LHCN-M2 (cell line): ENCODE measurements at regions not wholly inside any gene's neighbourhood (a gene's known extent, or its start where the extent isn't known, plus 50 kb on each side); places are given as distances from the start of the nearest gene placed in this dataset.
"Not testable (repeated sequence)": the region's sequence is repeated elsewhere in the genome, so short reads cannot be mapped to it uniquely, and the experiment has no call there.

Experiments used
- DNase-seq: peaks from one replicate; pipeline ENCODE4 v3.0.0-alpha.2; 2012; ENCODE audit warnings: low read depth

DNA sequence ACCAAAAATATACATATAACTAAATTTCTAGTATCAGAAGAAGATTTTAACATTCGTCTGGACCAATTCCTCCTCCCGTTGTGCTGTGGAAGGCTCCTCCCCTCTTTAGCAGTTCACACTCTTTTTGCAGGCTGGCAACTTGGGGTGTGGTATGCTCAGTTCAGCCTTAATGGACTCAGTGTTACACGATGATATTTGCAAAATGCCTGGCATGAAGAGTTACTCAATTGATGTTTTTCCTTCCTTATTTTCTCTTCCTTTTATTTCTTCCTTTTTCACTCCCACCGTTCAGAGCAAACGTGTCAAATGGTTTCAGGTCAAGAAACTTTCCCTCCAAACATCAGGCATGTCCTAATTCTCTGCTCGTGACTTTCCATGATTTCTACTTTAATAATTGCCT, 248.3 kb downstream of the PHF14 start:
- no peak for DNase-seq

DNA sequence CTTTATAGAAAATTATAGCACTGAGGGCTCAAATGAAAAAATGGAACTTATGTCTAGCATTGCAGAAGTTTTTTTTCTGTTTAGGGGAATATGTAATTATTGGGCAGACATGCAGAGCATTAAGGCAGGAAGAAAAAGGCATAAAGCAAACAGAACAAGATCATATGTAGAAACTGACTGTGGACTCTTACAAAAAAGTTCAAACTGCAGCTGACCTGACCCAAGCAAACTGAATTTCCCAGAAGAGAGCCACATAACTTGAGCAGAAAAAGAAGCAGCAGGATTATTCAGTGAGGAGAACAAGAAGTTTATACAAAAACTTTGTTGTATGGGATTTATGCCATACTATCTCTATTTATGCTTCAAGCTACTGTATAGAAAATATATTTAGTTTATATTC, 250.9 kb downstream of the PHF14 start:
- DNase-seq = no peak

DNA sequence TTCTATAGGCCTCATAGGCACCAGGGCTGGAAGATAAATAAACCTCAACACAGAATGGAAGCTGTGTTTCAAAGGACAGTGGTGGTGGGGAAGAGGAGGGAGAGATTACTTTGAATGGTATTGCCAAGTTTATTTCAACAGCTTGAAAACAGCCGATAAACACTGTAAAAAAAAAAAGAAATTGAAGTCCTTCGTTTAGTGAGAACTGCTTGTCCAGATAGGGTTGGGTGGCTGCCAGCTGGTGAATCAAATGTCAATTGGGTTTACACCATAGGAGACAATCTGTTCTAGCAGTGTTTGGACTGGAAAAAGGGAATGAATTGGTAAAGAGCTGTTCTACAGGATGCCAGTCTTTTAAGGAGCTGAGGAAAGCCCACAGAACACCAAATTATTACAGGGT, 254.8 kb downstream of the PHF14 start:
- DNase-seq = peak; percentile 52

DNA sequence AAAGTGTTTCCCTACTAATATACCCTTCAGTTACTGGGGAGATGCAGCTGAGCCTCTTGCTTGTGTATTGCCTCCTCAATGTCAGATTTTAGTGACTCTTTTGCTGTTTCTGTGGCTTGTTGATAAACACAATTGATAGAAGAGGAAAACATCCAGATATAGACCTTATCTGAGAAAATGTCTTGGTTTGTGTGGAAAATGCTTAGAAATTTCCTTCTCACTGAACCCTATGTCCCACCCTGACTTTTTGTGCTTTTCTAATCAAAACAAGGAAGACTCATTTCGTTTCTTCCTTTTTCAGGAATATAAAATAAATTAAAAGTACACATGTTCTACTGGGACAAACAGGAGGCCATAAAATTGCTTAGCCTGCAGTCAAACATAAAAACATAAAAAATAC, 257.5 kb downstream of the PHF14 start:
- no peak for DNase-seq

DNA sequence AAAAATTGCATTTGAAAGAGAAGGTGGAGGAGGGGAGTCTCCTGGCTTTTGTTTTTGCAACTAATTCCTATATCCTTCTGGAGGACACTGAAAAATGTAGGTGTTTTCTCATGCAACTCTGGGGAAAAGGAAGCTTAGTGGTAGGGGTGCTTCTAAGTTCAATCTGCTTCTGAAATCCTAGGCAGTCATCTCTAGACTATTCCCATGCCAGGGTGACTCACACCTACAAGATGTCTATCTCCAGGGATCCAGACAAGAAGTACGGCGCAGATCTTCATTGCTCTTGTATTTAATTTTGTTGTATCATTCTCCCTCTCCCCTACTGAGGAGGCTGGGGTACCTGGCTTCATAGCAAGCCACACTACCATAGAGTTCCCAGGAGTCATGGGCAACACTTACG, 258.8 kb downstream of the PHF14 start:
- no peak for DNase-seq

DNA sequence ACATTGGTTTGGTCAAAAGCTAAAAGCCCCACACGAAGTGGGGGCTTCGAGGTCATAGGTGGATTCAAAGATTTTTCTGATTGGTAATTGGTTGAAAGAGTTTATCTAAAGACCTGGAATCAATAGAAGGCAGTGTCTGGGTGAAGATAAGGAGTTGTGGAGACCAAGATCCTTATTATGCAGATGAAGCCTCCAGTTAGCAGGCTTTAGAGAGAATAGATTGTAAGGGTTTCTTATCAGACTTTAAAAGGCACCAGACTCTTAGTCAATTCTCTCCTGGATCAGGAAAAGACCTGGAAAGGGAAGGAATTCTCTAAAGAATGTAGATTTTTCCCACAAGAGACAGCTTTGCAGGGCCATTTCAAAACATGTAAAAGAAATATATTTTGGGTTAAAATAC, 260.2 kb downstream of the PHF14 start:
- DNase-seq = no peak

DNA sequence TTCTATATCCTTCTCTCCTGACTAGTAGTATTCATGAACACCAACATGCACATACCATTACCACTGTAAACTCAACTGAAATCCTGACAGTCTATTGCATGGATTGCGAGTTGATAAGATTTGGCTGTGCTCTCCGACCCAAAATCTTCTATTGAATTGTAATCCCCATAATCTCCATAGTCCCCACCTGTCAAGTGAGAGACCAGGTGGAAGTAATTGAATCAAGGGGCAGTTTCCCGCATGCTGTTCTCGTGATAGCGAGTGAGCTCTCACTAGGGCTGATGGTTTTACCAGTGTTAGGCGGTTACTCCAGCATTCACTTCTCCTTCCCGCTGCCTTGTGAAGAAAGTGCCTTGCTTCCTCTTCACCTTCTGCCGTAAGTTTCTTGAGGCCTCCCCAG, 261.8 kb downstream of the PHF14 start:
- DNase-seq = no peak

DNA sequence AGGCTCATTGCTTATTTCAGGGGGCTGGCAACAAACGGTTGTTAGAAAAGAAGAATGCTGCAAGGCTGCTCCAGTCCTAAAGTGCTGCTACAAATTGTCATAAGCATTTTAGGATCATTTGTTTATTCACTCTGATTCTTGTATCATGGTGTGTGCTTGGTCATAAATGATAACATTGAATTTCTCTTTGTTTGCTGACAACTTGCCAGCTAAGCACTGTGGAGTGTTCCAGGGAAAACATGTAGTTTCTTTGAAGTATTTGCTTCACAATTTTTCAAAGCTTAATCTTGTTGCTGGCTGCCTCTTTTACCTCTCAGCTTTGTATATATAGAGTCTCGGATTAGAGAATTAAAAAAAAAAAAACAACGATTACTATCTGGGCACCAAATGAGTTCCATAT, 263.0 kb downstream of the PHF14 start:
- DNase-seq = no peak

DNA sequence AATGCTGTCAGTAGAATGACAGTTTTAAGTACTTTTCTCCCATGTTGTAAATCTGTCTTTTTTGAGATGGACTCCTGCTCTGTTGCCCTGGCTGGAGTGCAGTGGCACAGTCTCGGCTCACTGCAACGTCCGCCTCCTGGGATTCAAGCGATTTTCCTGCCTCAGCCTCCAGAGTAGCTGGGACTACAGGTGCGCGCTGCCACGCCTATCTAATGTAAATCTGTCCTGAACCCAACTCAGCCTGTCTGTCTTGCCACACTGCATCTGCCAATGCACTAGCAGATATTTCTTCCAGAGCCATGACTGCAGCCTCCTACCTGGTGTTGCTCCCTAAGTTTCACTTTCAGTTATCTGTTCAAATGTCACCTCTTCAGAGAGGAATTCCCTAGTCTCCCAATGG, 264.1 kb downstream of the PHF14 start:
- no peak for DNase-seq

DNA sequence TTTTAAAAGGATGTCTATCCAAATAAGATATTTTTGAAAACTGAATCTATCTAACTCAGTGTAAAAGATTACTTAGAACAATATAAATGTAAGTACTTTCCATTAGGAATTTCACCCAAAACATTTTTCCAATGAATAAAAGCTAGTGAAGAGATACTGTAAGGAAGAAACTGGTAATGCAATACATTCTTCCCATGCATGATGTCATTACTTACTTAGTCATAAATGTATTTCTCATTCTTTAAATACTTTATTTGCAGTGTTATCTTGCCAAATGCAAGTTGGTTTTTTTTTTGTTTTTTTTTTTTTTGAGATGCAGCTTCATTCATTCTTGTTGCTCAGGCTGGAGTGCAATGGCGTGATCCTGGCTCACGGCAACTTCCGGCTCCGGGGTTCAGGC, 265.6 kb downstream of the PHF14 start:
- no peak for DNase-seq

DNA sequence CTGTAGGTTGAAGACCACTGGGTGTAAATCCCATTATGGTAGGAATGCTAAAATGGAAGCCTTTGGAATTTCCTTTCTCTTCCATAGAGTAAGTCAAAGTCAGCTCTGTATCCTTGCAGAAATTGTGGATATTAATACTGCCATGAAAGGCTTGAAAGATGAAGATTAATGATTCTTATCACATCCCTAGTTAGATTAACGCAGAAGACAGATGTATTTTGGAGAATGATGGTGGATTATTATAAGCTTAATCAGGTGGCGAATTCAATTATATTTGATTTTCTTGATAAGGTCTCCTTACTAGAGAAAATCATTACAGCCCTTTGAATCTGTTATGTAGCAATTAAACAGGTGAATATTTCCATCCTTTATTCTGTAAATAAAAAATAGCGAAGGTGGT, 270.1 kb downstream of the PHF14 start:
- DNase-seq = no peak

DNA sequence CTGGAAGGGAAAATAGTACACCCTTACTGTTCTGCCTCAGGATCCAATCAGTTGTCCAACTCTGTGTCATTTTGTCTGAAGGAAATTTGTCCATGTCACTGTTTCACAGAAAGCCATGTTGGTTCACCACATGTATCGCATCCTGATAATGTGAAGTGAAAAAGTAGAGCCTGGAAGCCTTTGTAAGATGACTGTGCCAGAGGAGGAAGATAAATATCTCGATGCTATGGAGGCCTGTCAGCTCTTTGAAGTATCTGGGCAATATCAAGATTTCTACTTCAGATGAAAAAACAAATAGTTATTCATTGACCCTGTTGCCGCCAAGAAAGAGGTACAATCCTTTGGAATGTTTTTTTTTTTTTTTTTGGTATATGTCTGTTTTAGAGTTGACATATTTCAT, 270.5 kb downstream of the PHF14 start:
- no peak for DNase-seq

DNA sequence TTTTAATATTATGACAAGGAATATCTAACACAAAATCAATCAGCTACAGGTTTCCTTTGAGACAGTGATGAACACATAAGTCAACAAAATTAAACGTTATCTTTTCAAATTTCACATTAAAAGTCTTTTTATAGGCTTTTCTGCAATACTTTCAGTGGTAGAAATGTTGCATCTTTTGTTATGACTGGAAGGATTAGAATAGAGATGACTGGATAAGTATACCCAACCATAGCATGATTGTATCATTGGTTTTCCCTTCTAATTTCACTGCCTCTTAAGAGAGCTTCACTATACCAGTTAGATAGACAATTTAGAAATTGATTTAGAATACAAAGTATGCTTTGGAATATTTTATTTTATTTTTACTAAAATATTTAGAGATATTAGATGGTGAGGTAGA, 273.9 kb downstream of the PHF14 start:
- DNase-seq = no peak

DNA sequence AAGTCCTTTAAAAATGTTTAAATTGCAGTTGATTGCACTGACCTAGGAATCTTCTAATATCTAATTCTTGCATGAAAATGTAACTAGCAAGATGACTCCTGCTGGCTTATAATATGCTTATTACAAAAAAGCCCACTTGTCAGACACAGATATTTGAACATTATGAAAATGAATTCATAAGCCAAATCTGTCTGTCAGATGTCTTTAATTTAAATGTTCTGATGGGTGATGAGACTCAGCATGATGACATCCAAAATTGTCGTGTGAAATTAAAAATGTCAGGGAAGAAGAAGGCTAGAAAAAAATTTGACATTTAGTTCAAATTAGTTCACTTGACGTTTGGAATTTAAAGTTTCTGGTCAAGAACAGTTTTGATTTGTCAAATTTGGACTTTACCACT, 277.8 kb downstream of the PHF14 start:
- no peak for DNase-seq

DNA sequence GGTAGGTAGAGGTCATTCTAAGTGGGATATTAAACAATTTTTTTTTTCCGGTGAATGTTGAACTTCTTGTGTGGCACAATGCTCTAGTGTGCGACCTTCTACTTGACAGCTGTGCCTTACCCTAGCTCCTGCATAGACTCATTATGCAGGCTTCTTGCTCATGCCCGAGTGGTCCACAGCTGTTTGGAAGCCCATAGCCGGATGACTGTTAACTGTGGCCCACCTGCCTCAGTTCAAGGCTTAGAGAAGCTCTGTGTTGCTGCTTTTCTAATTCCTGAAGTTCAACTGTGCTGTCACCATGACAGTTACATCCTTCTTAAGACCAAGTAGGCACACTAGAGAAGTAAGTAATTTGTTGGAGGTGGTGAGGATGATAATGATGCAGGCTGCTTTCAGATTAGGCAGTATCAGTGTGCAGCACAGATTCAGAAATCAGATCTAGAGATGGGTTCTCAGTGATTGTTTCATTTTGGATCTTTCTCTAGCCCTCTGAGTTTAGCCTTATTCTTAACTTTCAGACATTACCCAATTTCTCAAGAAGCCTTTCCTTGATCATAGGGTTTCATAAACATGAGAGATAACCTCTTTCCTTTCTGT, 278.4 kb downstream of the PHF14 start:
- DNase-seq = no peak

DNA sequence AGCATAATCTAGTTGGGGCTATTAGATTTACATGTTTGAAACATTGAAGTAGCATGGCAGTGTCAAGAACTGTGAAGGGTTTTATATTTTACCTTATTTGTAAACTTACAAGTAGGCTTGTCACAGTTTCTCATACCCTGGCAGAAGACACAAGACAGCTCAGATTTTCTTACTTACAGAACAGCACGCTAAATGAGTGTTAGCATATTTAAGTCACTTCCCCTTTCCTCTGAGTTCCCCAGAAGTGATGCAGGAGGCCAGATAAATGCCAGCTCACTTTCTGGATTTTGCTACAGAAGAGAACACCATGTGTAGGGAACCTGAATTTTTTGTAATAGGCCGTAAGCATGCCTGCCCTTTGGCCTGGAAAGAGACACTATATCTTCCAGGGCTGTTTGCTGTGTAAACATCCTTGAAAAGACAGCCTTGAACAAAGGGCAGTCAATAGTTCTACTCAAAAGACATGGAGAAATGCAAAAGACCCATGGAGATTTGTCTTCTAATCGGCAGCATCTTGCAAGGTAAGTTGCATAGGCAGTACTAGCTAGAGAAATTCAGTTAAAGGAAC, 279.1 kb downstream of the PHF14 start:
- no peak for DNase-seq

DNA sequence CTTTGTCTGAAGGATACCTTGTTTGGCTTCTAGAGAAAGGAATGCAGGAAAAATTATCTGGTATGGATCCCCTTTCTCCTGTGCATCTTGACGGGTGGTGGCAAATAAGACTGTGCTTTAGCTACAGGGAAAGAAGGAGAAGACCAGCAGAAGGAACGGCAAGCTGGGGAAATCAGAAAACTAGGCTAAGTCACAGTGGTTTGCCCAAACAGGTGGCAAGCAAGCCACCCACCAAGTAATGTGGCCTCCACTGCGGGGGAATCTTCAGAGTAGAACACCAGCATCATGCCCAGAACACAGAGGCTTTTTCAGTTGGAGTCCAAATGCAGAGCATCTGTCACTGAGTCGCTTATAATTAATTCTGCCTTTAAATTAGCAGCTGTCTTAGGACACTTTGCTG, 282.8 kb downstream of the PHF14 start:
- DNase-seq = no peak

DNA sequence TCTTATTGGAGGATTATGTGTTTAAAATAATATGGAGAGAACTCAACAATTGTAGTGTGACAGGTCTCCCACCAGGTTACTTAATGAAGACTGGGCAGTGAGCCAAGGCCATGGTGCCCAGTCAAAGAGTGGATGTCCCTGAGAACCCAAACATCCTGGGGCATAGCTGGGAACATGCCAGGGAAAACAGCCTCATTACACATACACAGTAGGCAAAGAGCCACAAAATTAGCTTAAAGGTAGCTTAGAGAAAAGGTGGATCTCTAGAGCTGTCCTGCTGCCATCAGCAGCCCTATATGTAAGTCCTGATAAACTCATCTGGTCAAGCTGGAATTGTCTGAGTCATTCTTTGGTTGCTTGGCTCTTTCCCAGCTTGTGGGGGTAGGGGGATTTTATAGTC, 287.8 kb downstream of the PHF14 start:
- DNase-seq = no peak

DNA sequence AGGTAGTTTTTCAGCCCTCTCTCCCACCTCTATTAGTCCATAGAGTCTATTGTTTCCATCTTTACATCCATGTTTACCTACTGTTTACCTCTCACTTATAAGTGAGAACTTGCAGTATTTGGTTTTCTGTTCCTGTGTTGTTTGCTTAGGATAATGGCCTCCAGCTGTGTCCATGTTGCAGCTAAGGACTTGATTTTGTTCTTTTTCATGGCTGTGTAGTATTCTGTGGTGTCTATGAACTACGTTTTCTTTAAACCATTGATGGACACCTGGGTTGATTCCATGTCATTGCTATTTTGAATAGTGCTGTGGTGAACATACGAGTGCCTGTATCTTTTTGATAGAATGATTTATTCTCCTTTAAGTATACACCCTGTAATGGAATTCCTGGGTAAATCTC, 292.4 kb downstream of the PHF14 start:
- DNase-seq = no peak

DNA sequence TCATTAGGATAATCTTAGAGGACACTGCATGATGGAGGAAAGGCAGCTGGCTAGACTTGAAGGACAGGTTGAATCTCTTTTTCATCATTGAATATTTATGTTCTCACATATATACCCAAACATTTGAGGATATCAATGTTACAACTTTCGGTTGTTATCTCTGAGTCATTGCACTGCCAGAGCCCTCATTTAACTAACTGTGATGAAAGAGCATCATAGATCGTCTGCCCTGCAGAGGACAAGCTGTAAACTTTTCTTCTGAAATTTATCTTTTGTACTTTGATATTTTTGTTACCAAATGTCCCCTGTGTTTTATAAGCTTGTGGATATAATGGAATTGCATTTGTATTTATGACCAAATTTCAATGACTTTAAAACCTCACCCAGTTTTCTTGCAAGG, 298.7 kb downstream of the PHF14 start:
- DNase-seq = no peak

DNA sequence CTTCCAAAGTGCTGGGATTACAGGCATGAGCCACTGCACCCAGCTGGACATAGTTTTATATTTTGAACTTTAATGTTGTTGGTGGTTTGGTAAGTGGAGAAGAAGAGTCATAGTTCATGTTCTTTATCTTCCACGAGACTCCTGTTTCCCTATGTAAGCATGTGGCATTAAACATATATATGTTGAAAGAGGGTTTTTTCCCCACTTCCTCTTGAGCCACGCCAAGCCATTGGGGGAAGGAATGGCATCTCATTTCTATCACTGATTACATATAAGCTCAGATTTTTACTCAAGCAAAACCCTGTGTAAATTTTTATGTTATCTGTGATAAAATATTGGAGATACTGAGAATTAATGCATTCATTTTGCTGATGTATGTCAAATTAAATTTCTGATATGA, 300.4 kb downstream of the PHF14 start:
- DNase-seq = no peak

DNA sequence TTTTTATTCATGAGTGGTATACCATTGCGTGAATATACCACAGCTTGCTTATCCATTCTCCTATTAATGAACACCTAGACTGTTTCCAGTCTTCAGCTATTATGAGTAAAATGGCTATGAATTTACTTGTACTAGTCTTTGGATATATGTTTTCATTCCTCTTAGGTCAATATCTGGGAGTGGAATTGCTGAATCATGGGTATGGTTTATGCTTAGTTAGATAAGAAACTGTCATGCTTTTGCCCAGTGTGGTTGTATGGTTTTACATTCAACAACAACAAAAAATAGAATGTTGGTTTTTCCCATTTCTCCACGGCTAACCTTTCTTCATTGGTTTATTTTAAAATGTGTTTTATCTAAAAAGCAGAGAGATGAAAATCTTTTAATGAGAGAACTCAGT, 308.3 kb downstream of the PHF14 start:
- no peak for DNase-seq

DNA sequence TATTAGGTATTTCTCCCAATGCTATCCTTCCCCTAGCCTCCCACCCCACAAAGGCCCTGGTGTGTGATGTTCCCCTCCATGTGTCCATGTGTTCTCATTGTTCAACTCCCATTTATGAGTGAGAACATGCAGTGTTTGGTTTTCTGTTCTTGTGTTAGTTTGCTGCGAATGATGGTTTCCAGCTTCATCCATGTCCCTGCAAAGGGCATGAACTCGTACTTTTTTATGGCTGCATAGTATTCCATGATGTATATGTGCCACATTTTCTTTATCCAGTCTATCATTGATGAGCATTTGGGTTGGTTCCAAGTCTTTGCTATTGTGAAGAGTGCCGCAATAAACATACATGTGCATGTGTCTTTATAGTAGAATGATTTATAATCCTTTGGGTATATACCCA, 309.9 kb downstream of the PHF14 start:
- not testable (repeated sequence) for DNase-seq

DNA sequence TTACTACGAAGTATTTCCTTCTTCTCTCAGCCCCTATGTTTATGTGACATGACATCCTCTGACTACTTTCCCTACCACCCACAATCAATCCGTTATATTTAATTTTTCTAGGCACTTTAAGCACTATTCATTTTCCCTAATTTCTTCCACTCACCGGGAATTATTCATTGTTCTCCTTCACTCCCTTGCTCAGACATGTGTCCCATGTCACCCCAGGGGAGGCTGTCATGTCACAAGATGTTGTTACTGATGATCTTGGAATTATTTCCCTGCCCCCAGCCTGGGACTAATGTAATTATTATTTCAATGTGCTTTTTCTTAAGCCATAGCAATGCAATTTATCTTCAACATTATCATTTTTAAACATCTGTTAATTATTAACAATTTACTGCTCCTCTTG, 317.2 kb downstream of the PHF14 start:
- DNase-seq = no peak
